HCT116 (cell line): ENCODE measurements at regions not wholly inside any gene's neighbourhood (a gene's known extent, or its start where the extent isn't known, plus 50 kb on each side); places are given as distances from the start of the nearest gene placed in this dataset.

ENCODE experiments used
- CTCF ChIP-seq, 3 experiments: fragments of 200-600 bp in 1 of 3; sonication (generic) in 1 of 3; IDR thresholded peaks in 2 of 3; conservative IDR thresholded peaks in 1 of 3; 2 replicates each; pipeline ENCODE4 v1.5.1; 2012 to 2017; ENCODE audit warnings: low read depth in 2 of 3, low read length in 2 of 3, antibody characterized with exemption in 1 of 3, borderline replicate concordance in 1 of 3, control low read depth in 1 of 3, mild to moderate bottlenecking in 1 of 3, mixed read lengths in 1 of 3, mixed run types in 1 of 3, moderate library complexity in 1 of 3; ENCODE audit not compliant: insufficient read depth in 1 of 3
- YY1 ChIP-seq: IDR thresholded peaks from 2 replicates; pipeline ENCODE4 v1.6.1; 2011; ENCODE audit warnings: low read length, low read depth, moderate library complexity, mild to moderate bottlenecking; ENCODE audit not compliant: insufficient replicate concordance; ENCODE audit errors: extremely low read depth

- no peak for TF ChIP-seq CTCF (IDR thresholded peaks at IDR 0.05 in 2 of 3, conservative IDR thresholded peaks at IDR 0.05 in 1 of 3; ENCODE audit: borderline replicate concordance in 1 of 3, insufficient read depth in 1 of 3, low read depth in 2 of 3, low read length in 2 of 3)
- TF ChIP-seq YY1 = no peak
These were observed 214.6 kb downstream of the NCK2 start for GRCh38 chr2:105959357-105959756.
